ENCODE measurements at regions not wholly inside any gene's neighbourhood (a gene's known extent, or its start where the extent isn't known, plus 50 kb on each side); places are given as distances from the start of the nearest gene placed in this dataset.

DNA sequence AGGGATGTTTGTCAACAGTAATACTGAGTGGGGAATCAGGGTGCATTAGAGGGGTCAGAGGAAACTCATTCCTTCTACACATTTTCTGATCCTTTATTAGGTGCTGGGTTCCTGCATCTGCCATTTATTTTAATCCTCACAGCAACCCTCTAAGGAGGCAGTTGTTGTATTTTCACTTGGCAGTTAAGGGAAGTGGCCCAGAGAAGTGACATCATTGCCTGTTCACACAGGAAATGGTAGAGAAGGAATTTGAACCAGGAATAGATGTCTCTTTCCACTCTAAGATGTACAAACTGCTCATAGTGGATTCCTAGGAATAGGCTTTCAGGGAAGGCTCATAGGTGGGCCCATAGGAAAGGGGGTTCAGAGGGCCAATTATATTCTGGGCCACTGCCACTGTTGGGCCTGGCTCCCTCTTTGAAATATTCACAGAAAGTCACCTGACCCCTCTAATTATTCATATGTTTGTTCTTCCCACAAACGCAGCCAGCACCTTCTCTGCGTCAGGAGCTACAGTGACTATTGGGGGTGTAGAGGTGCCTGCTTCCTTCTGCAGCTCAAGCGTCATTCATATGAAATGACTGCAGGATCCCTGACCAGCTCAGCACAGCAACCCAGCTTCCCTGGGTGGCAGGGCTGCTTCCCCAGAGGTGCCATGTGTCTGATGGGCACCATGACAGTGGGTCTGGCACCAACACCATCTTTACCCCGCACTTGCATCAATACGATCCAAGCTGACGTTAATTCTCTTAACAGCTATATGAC lies 163.9 kb upstream of the SMAD3 start:
- H3K27ac ChIP-seq (ENCODE audit: control insufficient read depth, insufficient read depth): no peak overlapping the region
- RAD21 ChIA-PET (ENCODE audit: unreplicated experiment): no interaction called here
- no peaks in the 10 kb centered on the region for H3K27me3 ChIP-seq (replicated peaks in 1 of 2; ENCODE audit: control insufficient read depth in 2 of 2, insufficient read depth in 2 of 2, low read length in 1 of 2)
- SMC1A ChIA-PET (ENCODE audit: uncharacterized antibody, unreplicated experiment): no interaction called here
- 53% methylated on average over 6 of the region's 6 CpGs for WGBS (ENCODE audit: insufficient coverage, insufficient replicate concordance, low lambda C conversion rate, missing lambda C conversion rate)
- no peak overlapping the region for H2AFZ ChIP-seq (ENCODE audit: control insufficient read depth, low read depth, low read length)
- H3K9ac ChIP-seq (ENCODE audit: control insufficient read depth, insufficient read depth, low read length): no peak overlapping the region
- H3K4me3 ChIP-seq: no peak overlapping the region
- no peaks in the 10 kb centered on the region for H4K20me1 ChIP-seq (ENCODE audit: control insufficient read depth, insufficient read depth)
- no TSS peak for BruUV-seq (replicated peaks)
- intact Hi-C loops (cut with micrococcal nuclease; ENCODE audit: unreplicated experiment): loop anchor here (2.0 kb wide), 1 partner anchor 41 kb away; no protein-coding TSS in a partner anchor
- DNase-seq (ENCODE audit: low read depth, low spot score) (no peak), ATAC-seq (no peak), FAIRE-seq (no peak)
- CTCF ChIA-PET: interaction anchor here (0.6 to 1.3 kb wide), 2 partner anchors 40 to 1269 kb away, joined by 3 read pairs; no protein-coding TSS in a partner anchor
- no peaks in the 10 kb centered on the region for H3K4me1 ChIP-seq (ENCODE audit: control insufficient read depth, insufficient read depth, low read length)
- H3K9me3 ChIP-seq (replicated peaks; ENCODE audit: control insufficient read depth, insufficient read depth, low read length): no peaks in the 10 kb centered on the region
- no peaks in the 10 kb centered on the region for H3K79me2 ChIP-seq (ENCODE audit: control insufficient read depth, insufficient read depth, low read length)
- no peak overlapping the region for H3K4me2 ChIP-seq (ENCODE audit: control insufficient read depth, insufficient read depth)
- no peak for TF ChIP-seq MTA3 (IDR thresholded peaks at IDR 0.05; ENCODE audit: borderline replicate concordance, low read length)
- in situ Hi-C loops (cut with MboI): no loop called here
- H3K36me3 ChIP-seq (ENCODE audit: control insufficient read depth in 2 of 2, insufficient read depth in 2 of 2, low read length in 1 of 2): no peaks in the 10 kb centered on the region
- POLR2A ChIA-PET: no interaction called here

DNA sequence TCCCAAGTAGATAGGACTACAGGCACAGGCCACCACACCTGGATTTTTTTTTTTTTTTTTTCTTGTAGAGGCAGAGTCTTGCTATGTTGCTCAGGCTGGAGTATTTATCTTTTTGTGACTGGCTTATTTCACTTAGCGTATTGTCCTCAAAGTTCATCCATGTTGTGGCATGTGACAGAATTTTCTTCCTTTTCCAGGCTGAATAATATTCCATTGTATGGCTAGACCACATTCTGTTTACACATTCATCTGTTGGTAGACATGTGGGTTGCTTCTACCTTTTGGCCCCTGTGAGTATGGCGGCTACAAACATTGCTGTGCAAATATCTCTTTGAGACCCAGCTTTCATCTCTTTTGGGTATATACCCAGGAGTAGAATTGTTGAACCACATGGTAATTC lies 160.2 kb upstream of the SMAD3 start:
- ChIA-PET SMC1A (ENCODE audit: uncharacterized antibody, unreplicated experiment) (no interaction called here), RAD21 (ENCODE audit: unreplicated experiment) (no interaction called here), POLR2A (no interaction called here), CTCF (interaction anchor here (1.3 to 1.6 kb wide), 2 partner anchors 9 to 42 kb away, joined by 5 to 6 read pairs; no protein-coding TSS in a partner anchor)
- DNase-seq (ENCODE audit: low read depth, low spot score): no peak
- no peak for ATAC-seq
- H3K27me3 ChIP-seq (replicated peaks in 1 of 2; ENCODE audit: control insufficient read depth in 2 of 2, insufficient read depth in 2 of 2, low read length in 1 of 2): no peaks in the 10 kb centered on the region
- 64% methylated on average over 2 of the region's 2 CpGs for WGBS (ENCODE audit: insufficient coverage, insufficient replicate concordance, low lambda C conversion rate, missing lambda C conversion rate)
- no peak overlapping the region for H3K4me2 ChIP-seq (ENCODE audit: control insufficient read depth, insufficient read depth)
- H4K20me1 ChIP-seq (ENCODE audit: control insufficient read depth, insufficient read depth): no peaks in the 10 kb centered on the region
- no peak overlapping the region for H3K9ac ChIP-seq (ENCODE audit: control insufficient read depth, insufficient read depth, low read length)
- H3K4me1 ChIP-seq (ENCODE audit: control insufficient read depth, insufficient read depth, low read length): peaks cover 11% of the 10 kb centered on the region
- FAIRE-seq: no peak
- no peak overlapping the region for H3K4me3 ChIP-seq
- intact Hi-C loops (cut with micrococcal nuclease; ENCODE audit: unreplicated experiment): no loop called here
- in situ Hi-C loops (cut with MboI): no loop called here
- BruUV-seq (replicated peaks): no TSS peak
- no peak overlapping the region for H2AFZ ChIP-seq (ENCODE audit: control insufficient read depth, low read depth, low read length)
- no peak for TF ChIP-seq YBX1 (IDR thresholded peaks at IDR 0.05)
- no peak for TF ChIP-seq BACH1 (IDR thresholded peaks at IDR 0.05; ENCODE audit: borderline replicate concordance)
- no peak for TF ChIP-seq NFIC (IDR thresholded peaks at IDR 0.05; ENCODE audit: low read depth, low read length)
- TF ChIP-seq CHD4 (IDR thresholded peaks at IDR 0.05): no peak
- TF ChIP-seq MTA2 (IDR thresholded peaks at IDR 0.05; ENCODE audit: low read depth): no peak
- no peak for TF ChIP-seq SPI1 (IDR thresholded peaks at IDR 0.05; ENCODE audit: borderline replicate concordance, insufficient read depth, low read depth, low read length)
- TF ChIP-seq FOXK2 (IDR thresholded peaks at IDR 0.05): no peak
- no peak for TF ChIP-seq TAF1 (IDR thresholded peaks at IDR 0.05; ENCODE audit: borderline replicate concordance, low read depth, low read length)
- TF ChIP-seq, protein P1, sequence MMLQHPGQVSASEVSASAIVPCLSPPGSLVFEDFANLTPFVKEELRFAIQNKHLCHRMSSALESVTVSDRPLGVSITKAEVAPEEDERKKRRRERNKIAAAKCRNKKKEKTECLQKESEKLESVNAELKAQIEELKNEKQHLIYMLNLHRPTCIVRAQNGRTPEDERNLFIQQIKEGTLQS (IDR thresholded peaks at IDR 0.05; ENCODE audit: borderline replicate concordance, extremely low read depth, low read depth, low read length): no peak
- H3K36me3 ChIP-seq (ENCODE audit: control insufficient read depth in 2 of 2, insufficient read depth in 2 of 2, low read length in 1 of 2): no peaks in the 10 kb centered on the region
- no peaks in the 10 kb centered on the region for H3K9me3 ChIP-seq (replicated peaks; ENCODE audit: control insufficient read depth, insufficient read depth, low read length)
- H3K79me2 ChIP-seq (ENCODE audit: control insufficient read depth, insufficient read depth, low read length): no peaks in the 10 kb centered on the region
- no peak overlapping the region for H3K27ac ChIP-seq (ENCODE audit: control insufficient read depth, insufficient read depth)
